ENCODE measurements at regions not wholly inside any gene's neighbourhood (a gene's known extent, or its start where the extent isn't known, plus 50 kb on each side); places are given as distances from the start of the nearest gene placed in this dataset.
"Not testable (repeated sequence)": the region's sequence is repeated elsewhere in the genome, so short reads cannot be mapped to it uniquely, and the experiment has no call there.

DNA sequence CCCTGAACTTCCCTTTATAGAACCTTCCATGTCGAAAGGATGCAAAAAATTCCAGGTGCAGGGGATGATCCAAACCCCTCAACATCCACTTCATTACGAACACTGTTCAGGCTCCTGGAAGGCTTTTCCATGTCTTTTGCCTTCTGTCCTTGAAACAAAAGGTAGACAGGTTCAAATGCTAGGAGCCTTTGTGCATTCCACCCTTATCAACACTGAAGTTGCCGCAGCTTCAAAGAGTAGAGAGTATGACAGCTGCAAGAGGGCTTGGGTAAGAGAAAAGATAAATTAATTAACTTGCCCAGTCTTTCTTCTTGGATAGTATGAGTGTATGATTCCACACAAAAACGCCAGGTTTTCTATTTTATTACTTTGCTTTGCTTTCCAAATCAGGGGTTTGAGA, 269.1 kb upstream of the MSX2 start:
- DNase-seq (ENCODE audit: low spot score), result no peak
- in situ Hi-C loops (cut with MboI; ENCODE audit: low pct_unique_long_range_greater_than_20kb, low sequenced_read_pairs, unreplicated experiment), result no loop called here
- TF ChIP-seq, protein P1, sequence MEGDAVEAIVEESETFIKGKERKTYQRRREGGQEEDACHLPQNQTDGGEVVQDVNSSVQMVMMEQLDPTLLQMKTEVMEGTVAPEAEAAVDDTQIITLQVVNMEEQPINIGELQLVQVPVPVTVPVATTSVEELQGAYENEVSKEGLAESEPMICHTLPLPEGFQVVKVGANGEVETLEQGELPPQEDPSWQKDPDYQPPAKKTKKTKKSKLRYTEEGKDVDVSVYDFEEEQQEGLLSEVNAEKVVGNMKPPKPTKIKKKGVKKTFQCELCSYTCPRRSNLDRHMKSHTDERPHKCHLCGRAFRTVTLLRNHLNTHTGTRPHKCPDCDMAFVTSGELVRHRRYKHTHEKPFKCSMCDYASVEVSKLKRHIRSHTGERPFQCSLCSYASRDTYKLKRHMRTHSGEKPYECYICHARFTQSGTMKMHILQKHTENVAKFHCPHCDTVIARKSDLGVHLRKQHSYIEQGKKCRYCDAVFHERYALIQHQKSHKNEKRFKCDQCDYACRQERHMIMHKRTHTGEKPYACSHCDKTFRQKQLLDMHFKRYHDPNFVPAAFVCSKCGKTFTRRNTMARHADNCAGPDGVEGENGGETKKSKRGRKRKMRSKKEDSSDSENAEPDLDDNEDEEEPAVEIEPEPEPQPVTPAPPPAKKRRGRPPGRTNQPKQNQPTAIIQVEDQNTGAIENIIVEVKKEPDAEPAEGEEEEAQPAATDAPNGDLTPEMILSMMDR (IDR thresholded peaks at IDR 0.05; ENCODE audit: extremely low read depth, insufficient read depth, missing control alignments), result no peak

DNA sequence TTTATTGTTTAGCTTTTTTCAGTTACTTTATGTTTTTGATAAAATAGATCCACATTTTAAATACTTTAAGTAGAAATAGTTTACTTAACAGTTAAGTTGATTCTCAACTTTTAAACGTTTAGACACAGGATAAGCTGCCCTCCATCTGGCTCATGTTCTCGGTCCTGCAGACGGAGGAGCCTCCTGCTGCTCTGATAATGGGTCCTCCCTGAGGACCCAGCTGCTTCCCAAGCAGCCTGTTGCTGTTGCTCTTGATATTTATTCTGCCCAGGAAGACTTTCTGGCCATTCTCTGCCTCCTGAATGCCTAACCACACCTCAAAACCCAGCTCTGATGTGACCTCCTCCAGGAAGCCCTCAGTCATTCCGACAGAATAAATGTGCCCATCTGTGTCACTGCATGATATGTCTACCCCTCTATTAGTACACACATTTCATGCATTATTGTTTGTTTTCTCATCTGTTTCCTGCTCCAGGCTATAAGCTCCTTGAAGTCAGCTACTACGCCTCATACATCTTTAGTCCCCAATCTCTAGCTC, 267.2 kb upstream of the MSX2 start:
- no peak for DNase-seq (ENCODE audit: low spot score)
- TF ChIP-seq, protein P1 (IDR thresholded peaks at IDR 0.05; ENCODE audit: extremely low read depth, insufficient read depth, missing control alignments), result no peak
- in situ Hi-C loops (cut with MboI; ENCODE audit: low pct_unique_long_range_greater_than_20kb, low sequenced_read_pairs, unreplicated experiment), result no loop called here

DNA sequence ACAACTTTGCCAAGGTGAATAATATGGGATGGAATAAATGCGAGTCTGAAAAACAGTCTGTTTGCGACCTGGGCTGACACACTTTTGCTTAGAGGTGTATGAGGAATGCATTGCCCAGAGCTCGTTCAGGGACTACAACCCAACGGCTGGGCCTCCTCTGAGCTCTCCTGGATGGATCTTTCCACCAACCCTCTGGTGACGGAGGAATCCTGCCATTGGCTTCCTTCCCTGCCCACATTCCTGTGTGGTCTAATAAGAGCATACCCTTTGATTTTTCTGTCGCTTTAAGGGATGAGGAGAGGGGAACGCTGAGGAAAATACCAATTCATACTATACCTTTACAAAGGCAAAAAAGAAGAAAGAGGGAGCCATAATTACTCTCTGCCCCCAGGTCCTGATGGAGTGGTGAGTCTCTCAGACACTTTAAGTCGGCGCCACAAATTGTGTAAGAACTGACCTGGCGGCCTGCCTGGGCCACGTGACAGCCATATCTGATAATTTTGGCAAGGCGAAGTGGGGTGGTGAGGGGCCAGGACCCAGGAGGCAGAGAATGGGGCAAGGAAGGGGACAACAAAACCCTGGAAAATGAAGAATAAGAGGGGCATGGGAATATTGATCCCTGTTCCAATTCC, 265.2 kb upstream of the MSX2 start:
- in situ Hi-C loops (cut with MboI; ENCODE audit: low pct_unique_long_range_greater_than_20kb, low sequenced_read_pairs, unreplicated experiment), result no loop called here
- DNase-seq (ENCODE audit: low spot score), result no peak

DNA sequence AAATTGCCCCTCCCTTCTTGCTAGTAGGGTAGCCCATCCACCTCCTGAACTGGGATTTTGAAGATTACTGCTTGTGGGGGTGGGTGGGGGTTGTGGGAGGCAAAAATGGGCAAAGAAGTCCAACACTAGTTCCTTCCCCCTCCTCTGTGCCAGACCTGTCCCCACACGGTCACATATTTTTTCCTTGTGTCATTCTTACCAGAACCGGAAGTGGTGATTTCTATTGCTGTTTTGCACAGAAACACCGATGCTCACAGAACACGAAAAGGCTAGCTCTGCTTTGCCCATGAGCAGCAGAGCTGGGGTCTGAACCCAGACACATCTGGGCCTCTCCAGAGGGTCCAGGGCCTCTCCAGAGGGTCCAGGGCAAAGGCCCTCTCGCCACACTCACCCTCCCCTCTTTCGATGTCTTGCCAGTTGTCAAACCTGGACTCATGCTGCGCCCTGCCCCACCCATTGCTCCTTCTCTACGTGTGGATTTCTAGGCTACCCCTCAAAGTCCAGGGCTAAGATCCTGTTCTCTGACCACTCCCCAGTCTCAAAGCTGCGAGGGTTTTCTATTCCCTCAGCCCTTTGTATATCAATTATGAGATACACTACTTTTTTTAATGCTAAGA, 264.4 kb upstream of the MSX2 start:
- in situ Hi-C loops (cut with MboI; ENCODE audit: low pct_unique_long_range_greater_than_20kb, low sequenced_read_pairs, unreplicated experiment), result no loop called here
- DNase-seq (ENCODE audit: low spot score), result no peak
- TF ChIP-seq, protein P1 (IDR thresholded peaks at IDR 0.05; ENCODE audit: extremely low read depth, insufficient read depth, missing control alignments), result no peak

More for the DNA sequence above, 265.2 kb upstream of the MSX2 start:
- TF ChIP-seq, protein P1 (IDR thresholded peaks at IDR 0.05; ENCODE audit: extremely low read depth, insufficient read depth, missing control alignments), result no peak

DNA sequence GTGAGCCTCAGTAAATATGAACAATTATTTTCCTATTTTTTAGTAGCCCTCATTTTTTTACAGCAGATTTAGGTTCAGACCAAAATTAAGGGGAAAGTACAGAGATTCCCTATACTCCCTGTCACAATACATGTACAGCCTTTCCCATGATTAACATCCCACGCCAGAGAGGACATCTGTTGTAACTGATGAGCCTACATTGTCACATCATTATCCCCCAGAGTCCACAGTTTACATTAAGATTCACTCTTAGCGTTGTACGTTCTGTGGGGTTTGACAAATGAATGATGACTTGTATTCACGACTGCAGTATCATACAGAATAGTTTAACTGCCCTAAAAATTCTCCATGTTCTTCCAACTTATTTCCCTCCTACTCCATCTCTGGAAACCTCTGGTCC, 262.3 kb upstream of the MSX2 start:
- in situ Hi-C loops (cut with MboI; ENCODE audit: low pct_unique_long_range_greater_than_20kb, low sequenced_read_pairs, unreplicated experiment), result no loop called here
- TF ChIP-seq, protein P1 (IDR thresholded peaks at IDR 0.05; ENCODE audit: extremely low read depth, insufficient read depth, missing control alignments), result no peak

DNA sequence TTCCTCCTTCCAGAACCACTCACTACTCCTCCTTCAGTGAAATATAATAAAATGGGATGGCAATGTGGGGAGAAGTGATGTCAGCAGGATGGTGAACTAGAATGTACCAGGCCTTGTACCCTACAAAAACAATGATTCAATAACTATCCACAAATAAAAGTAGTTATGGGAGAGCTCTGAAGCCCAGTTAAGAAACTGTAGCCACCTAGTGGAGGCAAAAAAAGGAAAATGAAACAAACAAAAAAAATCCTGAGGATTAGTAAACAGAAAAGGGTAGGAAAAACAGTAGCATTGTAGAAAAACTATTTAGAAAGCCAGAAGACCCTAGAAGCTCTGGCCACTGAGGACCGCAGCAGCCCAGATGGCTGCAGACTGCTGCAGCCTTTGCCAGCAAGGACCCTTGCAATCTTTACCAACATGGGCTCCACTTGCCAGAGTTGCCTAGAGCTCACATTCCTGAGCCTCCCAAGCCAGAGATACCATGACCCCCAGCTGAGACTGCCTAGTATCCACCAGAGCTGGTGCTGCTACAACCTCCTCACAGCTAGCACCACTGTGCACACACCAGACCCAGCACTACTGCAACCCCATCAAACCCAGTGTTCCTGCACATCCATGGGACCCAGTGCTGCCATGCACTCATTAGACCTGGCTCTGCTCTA, 259.7 kb upstream of the MSX2 start:
- TF ChIP-seq, protein P1 (IDR thresholded peaks at IDR 0.05; ENCODE audit: extremely low read depth, insufficient read depth, missing control alignments), result no peak
- in situ Hi-C loops (cut with MboI; ENCODE audit: low pct_unique_long_range_greater_than_20kb, low sequenced_read_pairs, unreplicated experiment), result no loop called here
- no peak for DNase-seq (ENCODE audit: low spot score)

More for the DNA sequence above, 262.3 kb upstream of the MSX2 start:
- no peak for DNase-seq (ENCODE audit: low spot score)

DNA sequence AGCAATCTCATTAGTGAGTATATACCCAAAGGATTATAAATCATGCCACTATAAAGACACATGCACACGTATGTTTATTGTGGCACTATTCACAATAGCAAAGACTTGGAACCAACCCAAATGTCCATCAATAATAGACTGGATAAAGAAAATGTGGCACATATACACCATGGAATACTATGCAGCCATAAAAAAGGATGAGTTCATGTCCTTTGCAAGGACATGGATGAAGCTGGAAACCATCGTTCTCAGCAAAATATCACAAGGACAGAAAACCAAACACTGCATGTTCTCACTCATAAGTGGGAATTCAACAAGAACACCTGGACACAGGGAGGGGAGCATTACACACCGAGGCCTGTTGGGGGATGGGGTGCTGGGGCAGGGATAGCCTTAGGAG, 252.9 kb upstream of the MSX2 start:
- in situ Hi-C loops (cut with MboI; ENCODE audit: low pct_unique_long_range_greater_than_20kb, low sequenced_read_pairs, unreplicated experiment); DNase-seq (ENCODE audit: low spot score): not testable (repeated sequence)
